H1 (cell line): ENCODE measurements at regions not wholly inside any gene's neighbourhood (a gene's known extent, or its start where the extent isn't known, plus 50 kb on each side); places are given as distances from the start of the nearest gene placed in this dataset.

Experiments used
- CBX8 ChIP-seq: fragments of 300-800, 300-1000 bp; sonication (generic); IDR thresholded peaks from 2 replicates; pipeline ENCODE4 v1.7.1; 2016; ENCODE audit warnings: low read depth, low read length, borderline replicate concordance
- CHD2 ChIP-seq: IDR thresholded peaks from 2 replicates; pipeline ENCODE4 v1.6.1; 2012; ENCODE audit warnings: low read length, improper control_type of control experiment
- CHD7 ChIP-seq: fragments of 300-600 bp; sonication (generic); IDR thresholded peaks from 2 replicates; pipeline ENCODE4 v1.7.1; 2012; ENCODE audit warnings: low read length, moderate library complexity, mild to moderate bottlenecking, inconsistent platforms; ENCODE audit not compliant: insufficient replicate concordance
- KDM5A ChIP-seq: fragments of 200-600 bp; IDR thresholded peaks from 2 replicates; pipeline ENCODE4 v1.7.1; 2012; ENCODE audit warnings: mild to moderate bottlenecking, low read length, inconsistent platforms, mixed read lengths
- PHF8 ChIP-seq: fragments of 200-600 bp; sonication (generic); conservative IDR thresholded peaks from 2 replicates; pipeline ENCODE4 v1.7.1; 2012; ENCODE audit warnings: low read depth, mild to moderate bottlenecking, inconsistent platforms, low read length, moderate library complexity
- POU5F1 ChIP-seq: IDR thresholded peaks from 2 replicates; pipeline ENCODE4 v1.6.1; 2011; ENCODE audit warnings: low read depth, mild to moderate bottlenecking, low read length, moderate library complexity
- RAD21 ChIP-seq, 2 experiments: IDR thresholded peaks in 1 of 2; conservative IDR thresholded peaks in 1 of 2; 2 replicates each; pipeline ENCODE4 v1.6.1; 2011; ENCODE audit warnings: low read depth in 2 of 2, low read length in 2 of 2, improper control_type of control experiment in 1 of 2, inconsistent platforms in 1 of 2, mild to moderate bottlenecking in 1 of 2, moderate library complexity in 1 of 2
- RNF2 ChIP-seq: fragments of 200-900, 300-1000 bp; sonication (generic); IDR thresholded peaks from 2 replicates; pipeline ENCODE4 v1.7.1; 2016; ENCODE audit warnings: borderline replicate concordance, low read depth, mild to moderate bottlenecking, antibody characterized with exemption, low read length; ENCODE audit not compliant: poor library complexity, severe bottlenecking; ENCODE audit errors: missing control alignments
- USF2 ChIP-seq: IDR thresholded peaks from 2 replicates; pipeline ENCODE4 v1.6.1; 2011; ENCODE audit warnings: low read length, improper control_type of control experiment
- TF ChIP-seq, protein P1 (sequence below): IDR thresholded peaks from 2 replicates; pipeline ENCODE4 v1.6.1; 2012; ENCODE audit warnings: inconsistent platforms

DNA sequence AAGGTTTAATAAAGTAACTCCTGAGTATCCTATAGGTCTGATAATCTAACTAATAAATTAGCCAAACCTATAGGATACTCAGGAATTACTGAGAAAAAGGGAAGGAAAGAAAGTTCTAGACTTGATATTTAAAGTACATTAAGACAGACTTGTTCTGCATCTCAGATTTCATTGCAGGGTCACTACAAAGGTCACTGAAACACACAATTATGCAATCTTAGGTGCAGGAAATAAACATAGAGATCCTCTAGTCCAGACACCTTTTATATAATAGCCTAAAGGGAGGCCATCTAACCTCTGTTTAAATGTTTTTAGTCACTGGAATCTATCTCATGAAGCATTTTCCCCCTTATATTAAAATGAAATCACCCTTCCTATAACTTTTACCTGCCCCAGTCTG is 1215.7 kb downstream of the MAT2B start (continued):
- TF ChIP-seq CHD7 (no peak), CHD2 (no peak), RNF2 (no peak), POU5F1 (no peak), USF2 (no peak), KDM5A (no peak), PHF8 (no peak), RAD21 (IDR thresholded peaks at IDR 0.05 in 1 of 2, conservative IDR thresholded peaks at IDR 0.05 in 1 of 2; ENCODE audit: low read depth in 2 of 2, low read length in 2 of 2) (no peak), CBX8 (no peak)
- TF ChIP-seq, protein P1, sequence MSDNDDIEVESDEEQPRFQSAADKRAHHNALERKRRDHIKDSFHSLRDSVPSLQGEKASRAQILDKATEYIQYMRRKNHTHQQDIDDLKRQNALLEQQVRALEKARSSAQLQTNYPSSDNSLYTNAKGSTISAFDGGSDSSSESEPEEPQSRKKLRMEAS, result no peak
